ENCODE measurements at regions not wholly inside any gene's neighbourhood (a gene's known extent, or its start where the extent isn't known, plus 50 kb on each side); places are given as distances from the start of the nearest gene placed in this dataset.
"Not testable (repeated sequence)": the region's sequence is repeated elsewhere in the genome, so short reads cannot be mapped to it uniquely, and the experiment has no call there.

- ATAC-seq; H3K27me3 Mint-ChIP-seq; DNase-seq; H3K9me3 Mint-ChIP-seq (ENCODE audit: low read depth); POLR2A ChIA-PET; intact Hi-C loops (cut with DNase I, micrococcal nuclease); H3K4me1 Mint-ChIP-seq; CTCF ChIA-PET; H3K27ac Mint-ChIP-seq; H3K36me3 Mint-ChIP-seq (ENCODE audit: low read depth); H3K4me3 Mint-ChIP-seq: not testable (repeated sequence)
These were observed 144.7 kb upstream of the CRYM start for GRCh38 chr16:21422824-21423223.

- H3K27me3 Mint-ChIP-seq; POLR2A ChIA-PET; H3K4me3 Mint-ChIP-seq; CTCF ChIA-PET; H3K9me3 Mint-ChIP-seq (ENCODE audit: low read depth); ATAC-seq; intact Hi-C loops (cut with DNase I, micrococcal nuclease); H3K4me1 Mint-ChIP-seq; DNase-seq; H3K36me3 Mint-ChIP-seq (ENCODE audit: low read depth); H3K27ac Mint-ChIP-seq: not testable (repeated sequence)
These were observed 126.6 kb upstream of the CRYM start for GRCh38 chr16:21404699-21405098.

DNA sequence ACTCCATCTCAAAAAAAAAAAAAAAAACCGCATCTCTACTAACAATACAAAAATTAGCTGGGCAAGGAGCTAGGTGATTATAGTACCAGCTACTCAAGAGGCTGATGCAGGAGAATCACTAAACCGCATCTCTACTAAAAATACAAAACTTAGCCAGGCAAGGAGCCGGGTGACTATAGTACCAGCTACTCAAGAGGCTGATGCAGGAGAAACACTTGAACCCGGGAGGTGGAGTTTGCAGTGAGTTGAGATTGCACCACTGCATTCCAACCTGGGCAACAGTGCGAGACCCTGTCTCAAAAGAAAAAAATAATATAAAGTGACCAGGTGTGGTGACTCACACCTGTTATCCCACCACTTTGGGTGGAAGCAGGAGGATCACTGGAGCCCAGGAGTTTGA, 119.8 kb upstream of the CRYM start:
- H3K4me3 Mint-ChIP-seq; POLR2A ChIA-PET; H3K9me3 Mint-ChIP-seq (ENCODE audit: low read depth); CTCF ChIA-PET; H3K36me3 Mint-ChIP-seq (ENCODE audit: low read depth); ATAC-seq; H3K27ac Mint-ChIP-seq; H3K4me1 Mint-ChIP-seq; H3K27me3 Mint-ChIP-seq; DNase-seq; intact Hi-C loops (cut with DNase I, micrococcal nuclease): not testable (repeated sequence)

- H3K27me3 Mint-ChIP-seq; H3K36me3 Mint-ChIP-seq (ENCODE audit: low read depth); H3K4me3 Mint-ChIP-seq; DNase-seq; H3K9me3 Mint-ChIP-seq (ENCODE audit: low read depth); CTCF ChIA-PET; H3K4me1 Mint-ChIP-seq; ATAC-seq; H3K27ac Mint-ChIP-seq; intact Hi-C loops (cut with DNase I, micrococcal nuclease); POLR2A ChIA-PET: not testable (repeated sequence)
These were observed 118.5 kb upstream of the CRYM start for GRCh38 chr16:21396545-21396944.

DNA sequence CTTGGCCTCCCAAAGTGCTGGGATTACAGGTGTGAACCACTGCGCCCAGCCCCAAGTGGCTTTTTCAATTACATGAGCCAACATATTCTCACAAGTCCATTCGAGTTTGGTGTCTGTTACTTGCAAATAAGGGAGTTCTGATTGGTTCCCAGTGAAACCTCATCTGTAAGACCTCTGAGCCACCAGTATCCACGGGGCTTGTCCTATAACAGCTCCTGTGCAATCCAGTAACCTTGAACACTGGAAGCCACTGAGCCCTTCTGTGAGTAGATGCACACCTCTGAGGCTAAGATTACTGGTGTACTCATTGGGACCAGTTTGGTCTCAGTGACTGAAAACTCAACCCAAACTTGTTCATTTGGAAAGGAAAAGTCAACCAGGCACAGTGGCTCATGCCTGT, 112.5 kb upstream of the CRYM start:
- H3K9me3 Mint-ChIP-seq (ENCODE audit: low read depth); DNase-seq; H3K4me1 Mint-ChIP-seq; POLR2A ChIA-PET; ATAC-seq; CTCF ChIA-PET; H3K27me3 Mint-ChIP-seq; H3K36me3 Mint-ChIP-seq (ENCODE audit: low read depth); intact Hi-C loops (cut with DNase I, micrococcal nuclease); H3K4me3 Mint-ChIP-seq; H3K27ac Mint-ChIP-seq: not testable (repeated sequence)

DNA sequence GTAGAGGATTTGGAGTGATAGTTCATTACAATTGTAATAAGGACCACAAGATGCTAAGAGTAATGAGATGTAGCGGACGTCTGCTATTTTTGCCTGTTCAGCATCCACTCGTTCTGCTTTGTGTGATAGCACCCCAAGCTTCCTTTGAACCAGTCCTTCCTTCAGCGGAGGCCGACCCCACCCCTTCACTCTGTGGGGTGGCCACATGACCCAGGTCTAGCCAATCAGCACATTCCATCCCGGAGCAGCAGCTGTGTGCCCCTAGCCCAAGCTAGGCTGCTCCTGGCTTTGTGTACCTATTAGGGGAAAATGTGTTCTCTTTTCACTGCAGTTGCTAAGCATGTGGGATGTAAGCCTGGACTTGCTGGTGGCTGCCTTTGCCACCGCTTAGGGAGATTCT, 111.8 kb upstream of the CRYM start:
- H3K27me3 Mint-ChIP-seq; ATAC-seq; intact Hi-C loops (cut with DNase I, micrococcal nuclease); H3K36me3 Mint-ChIP-seq (ENCODE audit: low read depth); H3K27ac Mint-ChIP-seq; H3K9me3 Mint-ChIP-seq (ENCODE audit: low read depth); H3K4me3 Mint-ChIP-seq; CTCF ChIA-PET; H3K4me1 Mint-ChIP-seq; POLR2A ChIA-PET; DNase-seq: not testable (repeated sequence)

GRCh38 chr16:21387757-21388156, 109.7 kb upstream of the CRYM start:
- POLR2A ChIA-PET; intact Hi-C loops (cut with DNase I, micrococcal nuclease); CTCF ChIA-PET; DNase-seq; ATAC-seq; H3K27ac Mint-ChIP-seq; H3K27me3 Mint-ChIP-seq; H3K4me1 Mint-ChIP-seq; H3K36me3 Mint-ChIP-seq (ENCODE audit: low read depth); H3K4me3 Mint-ChIP-seq; H3K9me3 Mint-ChIP-seq (ENCODE audit: low read depth): not testable (repeated sequence)

- intact Hi-C loops (cut with DNase I, micrococcal nuclease); CTCF ChIA-PET; H3K9me3 Mint-ChIP-seq (ENCODE audit: low read depth); H3K27me3 Mint-ChIP-seq; POLR2A ChIA-PET; DNase-seq; H3K4me1 Mint-ChIP-seq; H3K36me3 Mint-ChIP-seq (ENCODE audit: low read depth); ATAC-seq; H3K27ac Mint-ChIP-seq; H3K4me3 Mint-ChIP-seq: not testable (repeated sequence)
These were observed 108.3 kb upstream of the CRYM start for GRCh38 chr16:21386201-21386915.

DNA sequence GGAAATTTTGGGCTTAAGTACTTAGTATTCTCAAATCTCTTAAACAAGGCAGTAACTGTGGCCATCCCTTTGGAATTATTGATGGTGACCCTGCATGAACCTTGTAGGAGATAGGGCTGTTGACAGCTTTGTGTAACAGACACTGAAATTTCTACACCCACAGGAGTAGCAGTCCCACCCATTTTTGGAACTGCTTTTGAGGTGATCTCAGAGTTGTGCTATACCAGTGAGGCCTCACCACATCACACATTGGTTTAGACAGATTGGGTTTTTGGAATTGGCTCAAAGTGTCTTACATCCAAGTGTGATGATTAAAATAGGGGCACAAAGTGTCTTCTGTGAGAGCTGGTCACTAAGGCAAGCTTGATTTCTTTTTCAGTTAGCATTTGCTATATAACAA, 105.6 kb upstream of the CRYM start:
- H3K36me3 Mint-ChIP-seq (ENCODE audit: low read depth); ATAC-seq; H3K9me3 Mint-ChIP-seq (ENCODE audit: low read depth); H3K27ac Mint-ChIP-seq; intact Hi-C loops (cut with DNase I, micrococcal nuclease); H3K4me3 Mint-ChIP-seq; DNase-seq; H3K4me1 Mint-ChIP-seq; H3K27me3 Mint-ChIP-seq; CTCF ChIA-PET; POLR2A ChIA-PET: not testable (repeated sequence)

GRCh38 chr16:21379645-21380044, 101.6 kb upstream of the CRYM start:
- intact Hi-C loops (cut with DNase I, micrococcal nuclease); H3K27ac Mint-ChIP-seq; POLR2A ChIA-PET; H3K27me3 Mint-ChIP-seq; H3K36me3 Mint-ChIP-seq (ENCODE audit: low read depth); ATAC-seq; H3K4me1 Mint-ChIP-seq; CTCF ChIA-PET; DNase-seq; H3K9me3 Mint-ChIP-seq (ENCODE audit: low read depth); H3K4me3 Mint-ChIP-seq: not testable (repeated sequence)

- DNase-seq; H3K27me3 Mint-ChIP-seq; intact Hi-C loops (cut with DNase I, micrococcal nuclease); H3K36me3 Mint-ChIP-seq (ENCODE audit: low read depth); H3K27ac Mint-ChIP-seq; H3K9me3 Mint-ChIP-seq (ENCODE audit: low read depth); H3K4me3 Mint-ChIP-seq; POLR2A ChIA-PET; ATAC-seq; CTCF ChIA-PET; H3K4me1 Mint-ChIP-seq: not testable (repeated sequence)
These were observed 98.3 kb upstream of the CRYM start for GRCh38 chr16:21376196-21376899.

- H3K9me3 Mint-ChIP-seq (ENCODE audit: low read depth); intact Hi-C loops (cut with DNase I, micrococcal nuclease): not testable (repeated sequence)
These were observed 97.2 kb upstream of the CRYM start for GRCh38 chr16:21375334-21375733.

More at GRCh38 chr16:21375334-21375733, 97.2 kb upstream of the CRYM start:
- POLR2A ChIA-PET; H3K36me3 Mint-ChIP-seq (ENCODE audit: low read depth); CTCF ChIA-PET; H3K4me3 Mint-ChIP-seq; H3K27ac Mint-ChIP-seq; H3K4me1 Mint-ChIP-seq; H3K27me3 Mint-ChIP-seq; ATAC-seq; DNase-seq: not testable (repeated sequence)
